IMR-90 (cell line): ENCODE measurements at regions not wholly inside any gene's neighbourhood (a gene's known extent, or its start where the extent isn't known, plus 50 kb on each side); places are given as distances from the start of the nearest gene placed in this dataset.

Source experiments
- ATAC-seq: fragments of 200-7000 bp; cut with Tn5 transposase; 2 replicates; pipeline ENCODE4 v1.9.1; 2020; ENCODE audit warnings: low read depth, mild to moderate bottlenecking, moderate library complexity
- BruUV-seq: library from RNA; stranded (reverse); fragments of 400-500 nt; replicated peaks from 2 replicates; lab custom pipeline; 2021; lab: Mats Ljungman, UMichigan
- CTCF ChIA-PET: fragments of 300-600 bp; formaldehyde crosslinking; extraction: SDS; loops from one replicate; lab custom pipeline; 2021; ENCODE audit warnings: antibody characterized with exemption; lab: Yijun Ruan, JAX
- POLR2A ChIA-PET: fragments of 300-600 bp; sonication (Branson Sonifier 250); formaldehyde crosslinking; loops from one replicate; lab custom pipeline; 2022; ENCODE audit warnings: antibody characterized with exemption; ENCODE audit not compliant: unreplicated experiment; lab: Charles Lee
- DNase-seq: peaks from one replicate; pipeline ENCODE4 v3.0.0; 2013
- H2AFZ ChIP-seq: replicated peaks from 2 replicates; pipeline ENCODE3; 2013; ENCODE audit warnings: low read length, mild to moderate bottlenecking; ENCODE audit not compliant: poor library complexity
- H2AK5ac ChIP-seq: 2 replicates; pipeline ENCODE4 v1.6.1; 2013; ENCODE audit warnings: low read depth, low read length, inconsistent platforms
- H2AK9ac ChIP-seq: replicated peaks from 2 replicates; pipeline ENCODE3; 2013; ENCODE audit warnings: mild to moderate bottlenecking, low read depth, low read length, moderate library complexity; ENCODE audit not compliant: poor library complexity
- H2BK120ac ChIP-seq: 2 replicates; pipeline ENCODE4 v1.6.1; 2013; ENCODE audit warnings: low read depth, low read length, inconsistent platforms
- H2BK15ac ChIP-seq: 3 replicates; pipeline ENCODE4 v1.6.1; 2013; ENCODE audit warnings: low read depth, low read length, inconsistent platforms
- H2BK20ac ChIP-seq: 2 replicates; pipeline ENCODE4 v1.6.1; 2013; ENCODE audit warnings: low read depth, mild to moderate bottlenecking, inconsistent platforms, low read length, moderate library complexity
- H2BK5ac ChIP-seq: 2 replicates; pipeline ENCODE4 v1.6.1; 2013; ENCODE audit warnings: mild to moderate bottlenecking, low read depth, low read length, inconsistent platforms; ENCODE audit not compliant: poor library complexity, severe bottlenecking
- H3K14ac ChIP-seq: replicated peaks from 2 replicates; pipeline ENCODE4 v1.6.1; 2013; ENCODE audit warnings: low read depth, low read length, inconsistent platforms
- H3K18ac ChIP-seq: 2 replicates; pipeline ENCODE4 v1.6.1; 2013; ENCODE audit warnings: low read depth, low read length, control low read depth
- H3K23ac ChIP-seq: 2 replicates; pipeline ENCODE4 v1.6.1; 2013; ENCODE audit warnings: low read depth, low read length, inconsistent platforms
- H3K27ac ChIP-seq: 2 replicates; pipeline ENCODE4 v1.5.1; 2013; ENCODE audit warnings: mild to moderate bottlenecking, control low read depth, low read length; ENCODE audit not compliant: insufficient read depth
- H3K27me3 ChIP-seq: 2 replicates; pipeline ENCODE4 v1.6.1; 2013; ENCODE audit warnings: low read length; ENCODE audit not compliant: control insufficient read depth, insufficient read depth
- H3K36me3 ChIP-seq: 2 replicates; pipeline ENCODE4 v1.6.1; 2013; ENCODE audit warnings: low read length, mixed read lengths; ENCODE audit not compliant: control insufficient read depth, insufficient read depth
- H3K4ac ChIP-seq: 2 replicates; pipeline ENCODE4 v1.6.1; 2013; ENCODE audit warnings: low read depth, low read length, inconsistent platforms
- H3K4me1 ChIP-seq: 2 replicates; pipeline ENCODE4 v1.6.1; 2013; ENCODE audit warnings: low read length, mixed read lengths; ENCODE audit not compliant: control insufficient read depth, insufficient read depth
- H3K4me2 ChIP-seq: 2 replicates; pipeline ENCODE4 v1.6.1; 2013; ENCODE audit warnings: low read depth, mild to moderate bottlenecking, control low read depth, low read length, moderate library complexity
- H3K4me3 ChIP-seq: 2 replicates; pipeline ENCODE4 v1.5.1; 2013; ENCODE audit warnings: low read depth, mild to moderate bottlenecking, control low read depth, low read length, moderate library complexity; ENCODE audit not compliant: insufficient read depth
- H3K56ac ChIP-seq: 2 replicates; pipeline ENCODE4 v1.6.1; 2013; ENCODE audit warnings: low read length, inconsistent platforms; ENCODE audit not compliant: insufficient read depth; ENCODE audit errors: extremely low read depth
- H3K79me1 ChIP-seq, 2 experiments: 2 replicates each; pipeline ENCODE4 v1.6.1; 2013; ENCODE audit warnings: low read length in 2 of 2, inconsistent platforms in 1 of 2, low read depth in 1 of 2
- H3K9ac ChIP-seq: 2 replicates; pipeline ENCODE4 v1.6.1; 2013; ENCODE audit warnings: low read depth, low read length, control low read depth
- H3K9me1 ChIP-seq: 2 replicates; pipeline ENCODE4 v1.6.1; 2013; ENCODE audit warnings: low read length, inconsistent platforms; ENCODE audit not compliant: insufficient read depth
- H3K9me3 ChIP-seq: 2 replicates; pipeline ENCODE4 v1.6.1; 2013; ENCODE audit warnings: low read length; ENCODE audit not compliant: control insufficient read depth, insufficient read depth
- H4K20me1 ChIP-seq: 2 replicates; pipeline ENCODE4 v1.6.1; 2013; ENCODE audit warnings: low read length, inconsistent platforms; ENCODE audit not compliant: insufficient read depth
- H4K5ac ChIP-seq: 2 replicates; pipeline ENCODE4 v1.6.1; 2013; ENCODE audit warnings: mild to moderate bottlenecking, low read depth, low read length, control low read depth
- H4K8ac ChIP-seq, 2 experiments: 2 replicates each; pipeline ENCODE4 v1.6.1; 2013; ENCODE audit warnings: low read depth in 2 of 2, low read length in 2 of 2, control low read depth in 1 of 2, inconsistent platforms in 1 of 2
- H4K91ac ChIP-seq: 2 replicates; pipeline ENCODE4 v1.6.1; 2013; ENCODE audit warnings: low read depth, low read length, inconsistent platforms; ENCODE audit not compliant: insufficient read depth
- BHLHE40 ChIP-seq: fragments of 150-350 bp; IDR thresholded peaks from 2 replicates; pipeline ENCODE4 v1.6.1; 2016; ENCODE audit warnings: mild to moderate bottlenecking, low read depth, low read length
- CEBPB ChIP-seq: IDR thresholded peaks from 2 replicates; pipeline ENCODE4 v1.6.1; 2012; ENCODE audit warnings: low read depth, low read length, improper control_type of control experiment
- CHD1 ChIP-seq: IDR thresholded peaks from 2 replicates; pipeline ENCODE4 v1.6.1; 2012; ENCODE audit warnings: low read depth, low read length, improper control_type of control experiment
- FOS ChIP-seq: fragments of 150-350 bp; IDR thresholded peaks from 2 replicates; pipeline ENCODE4 v1.6.1; 2016; ENCODE audit warnings: low read depth, low read length
- MAFK ChIP-seq: IDR thresholded peaks from 2 replicates; pipeline ENCODE4 v1.6.1; 2012; ENCODE audit warnings: low read depth, low read length, improper control_type of control experiment
- MAZ ChIP-seq: IDR thresholded peaks from 2 replicates; pipeline ENCODE4 v1.6.1; 2012; ENCODE audit warnings: low read depth, mild to moderate bottlenecking, low read length, improper control_type of control experiment, moderate library complexity, borderline replicate concordance
- MXI1 ChIP-seq: IDR thresholded peaks from 2 replicates; pipeline ENCODE4 v1.6.1; 2012; ENCODE audit warnings: low read depth, mild to moderate bottlenecking, low read length, moderate library complexity, borderline replicate concordance
- NFE2L2 ChIP-seq: fragments of 150-350 bp; IDR thresholded peaks from 2 replicates; pipeline ENCODE4 v1.6.1; 2016; ENCODE audit warnings: low read depth, mild to moderate bottlenecking, low read length
- POLR2A ChIP-seq: IDR thresholded peaks from 2 replicates; pipeline ENCODE4 v1.6.1; 2012; ENCODE audit warnings: mild to moderate bottlenecking, low read depth, low read length
- RAD21 ChIP-seq: IDR thresholded peaks from 2 replicates; pipeline ENCODE4 v1.6.1; 2012; ENCODE audit warnings: low read length, improper control_type of control experiment
- RCOR1 ChIP-seq: IDR thresholded peaks from 2 replicates; pipeline ENCODE4 v1.6.1; 2012; ENCODE audit warnings: mild to moderate bottlenecking, low read length, improper control_type of control experiment; ENCODE audit not compliant: insufficient replicate concordance
- RFX5 ChIP-seq: IDR thresholded peaks from 2 replicates; pipeline ENCODE4 v1.8.0; 2012; ENCODE audit warnings: low read depth, mild to moderate bottlenecking, low read length, moderate library complexity
- SMC3 ChIP-seq: fragments of 150-350 bp; IDR thresholded peaks from 2 replicates; pipeline ENCODE4 v1.6.1; 2016; ENCODE audit warnings: low read depth, mild to moderate bottlenecking, antibody characterized with exemption, low read length, moderate library complexity
- dilution Hi-C: fragments of 300-500 bp; cut with HindIII; formaldehyde crosslinking; loops from one replicate; pipeline ENCODE4 v1.14.3; 2018; ENCODE audit warnings: low sequenced_read_pairs; ENCODE audit not compliant: unreplicated experiment
- in situ Hi-C: fragments of 300-500 bp; cut with MboI; formaldehyde crosslinking; loops from 3 replicates; pipeline ENCODE4 v1.14.3; 2019; ENCODE audit warnings: low sequenced_read_pairs, inconsistent platforms, mixed read lengths
- intact Hi-C: fragments of 100-400 bp; cut with micrococcal nuclease; formaldehyde crosslinking; loops from 2 replicates; pipeline ENCODE4 v1.10.0; 2022
- TF ChIP-seq, protein P1 (sequence below): fragments of 150-350 bp; IDR thresholded peaks from 2 replicates; pipeline ENCODE4 v1.6.1; 2016; ENCODE audit warnings: low read depth, mild to moderate bottlenecking, low read length, moderate library complexity, borderline replicate concordance
- TF ChIP-seq, protein P2 (sequence below): conservative IDR thresholded peaks from 2 replicates; pipeline ENCODE4 v1.5.1; 2012; ENCODE audit warnings: mild to moderate bottlenecking, low read depth, low read length, improper control_type of control experiment
- TF ChIP-seq, protein P3 (sequence below): fragments of 150-350 bp; IDR thresholded peaks from 2 replicates; pipeline ENCODE4 v1.6.1; 2017; ENCODE audit warnings: mild to moderate bottlenecking, antibody characterized with exemption, low read length, low read depth

DNA sequence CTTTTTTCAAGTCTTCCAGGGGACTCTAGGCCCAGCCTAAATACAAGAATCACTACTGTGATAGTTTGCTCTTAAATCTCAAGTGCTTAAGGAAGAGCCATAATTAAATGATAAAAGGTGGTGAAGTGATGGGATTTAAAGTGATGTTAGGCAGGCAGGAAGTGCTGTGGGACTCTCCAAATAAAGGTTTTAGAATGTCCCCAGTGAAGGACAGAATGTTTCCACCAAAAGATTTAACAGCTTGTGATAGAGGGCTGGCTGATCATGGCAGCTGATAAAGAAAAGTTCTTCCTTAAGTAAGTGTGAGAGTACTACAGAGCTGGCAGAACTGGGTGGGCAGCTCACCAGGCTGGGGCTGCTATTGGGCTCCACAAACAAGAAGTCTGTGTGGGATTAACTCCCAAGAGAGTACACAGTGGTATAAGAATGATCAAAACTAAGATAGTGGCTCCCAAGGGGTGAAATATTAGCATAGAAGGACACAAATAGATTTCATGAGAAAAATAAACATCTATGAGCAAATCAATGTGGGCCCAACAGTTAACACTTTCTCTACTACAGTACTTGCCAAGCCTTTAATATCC, 637.2 kb upstream of the CPEB2 start:
- Histone ChIP-seq H3K79me1 (no peaks in the 10 kb centered on the region), H2AFZ (no peak overlapping the region), H3K4me1 (no peaks in the 10 kb centered on the region), H3K18ac (no peak overlapping the region), H2BK15ac (no peak overlapping the region), H3K36me3 (no peaks in the 10 kb centered on the region), H3K4ac (no peak overlapping the region), H3K27me3 (no peaks in the 10 kb centered on the region), H3K4me3 (no peak overlapping the region), H3K9me3 (no peaks in the 10 kb centered on the region), H4K20me1 (no peaks in the 10 kb centered on the region), H2BK120ac (no peak overlapping the region), H3K9me1 (no peaks in the 10 kb centered on the region), H2BK20ac (no peak overlapping the region), H3K23ac (no peak overlapping the region), H4K8ac (no peak overlapping the region), H2AK5ac (no peak overlapping the region), H2BK5ac (no peak overlapping the region), H3K56ac (no peak overlapping the region), H3K14ac (no peak overlapping the region), H4K91ac (no peak overlapping the region), H3K27ac (no peak overlapping the region), H3K9ac (no peak overlapping the region), H4K5ac (no peak overlapping the region), H3K4me2 (no peak overlapping the region), H2AK9ac (no peak overlapping the region)
- ATAC-seq (no peak), DNase-seq (no peak)
- no peak for TF ChIP-seq CEBPB
- no peak for TF ChIP-seq RFX5
- TF ChIP-seq RCOR1: no peak
- TF ChIP-seq POLR2A: no peak
- TF ChIP-seq, protein P1, sequence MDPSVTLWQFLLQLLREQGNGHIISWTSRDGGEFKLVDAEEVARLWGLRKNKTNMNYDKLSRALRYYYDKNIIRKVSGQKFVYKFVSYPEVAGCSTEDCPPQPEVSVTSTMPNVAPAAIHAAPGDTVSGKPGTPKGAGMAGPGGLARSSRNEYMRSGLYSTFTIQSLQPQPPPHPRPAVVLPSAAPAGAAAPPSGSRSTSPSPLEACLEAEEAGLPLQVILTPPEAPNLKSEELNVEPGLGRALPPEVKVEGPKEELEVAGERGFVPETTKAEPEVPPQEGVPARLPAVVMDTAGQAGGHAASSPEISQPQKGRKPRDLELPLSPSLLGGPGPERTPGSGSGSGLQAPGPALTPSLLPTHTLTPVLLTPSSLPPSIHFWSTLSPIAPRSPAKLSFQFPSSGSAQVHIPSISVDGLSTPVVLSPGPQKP: no peak
- TF ChIP-seq CHD1: no peak
- no peak for TF ChIP-seq MAZ
- TF ChIP-seq SMC3: no peak
- no peak for TF ChIP-seq BHLHE40
- TF ChIP-seq RAD21: no peak
- TF ChIP-seq, protein P2, sequence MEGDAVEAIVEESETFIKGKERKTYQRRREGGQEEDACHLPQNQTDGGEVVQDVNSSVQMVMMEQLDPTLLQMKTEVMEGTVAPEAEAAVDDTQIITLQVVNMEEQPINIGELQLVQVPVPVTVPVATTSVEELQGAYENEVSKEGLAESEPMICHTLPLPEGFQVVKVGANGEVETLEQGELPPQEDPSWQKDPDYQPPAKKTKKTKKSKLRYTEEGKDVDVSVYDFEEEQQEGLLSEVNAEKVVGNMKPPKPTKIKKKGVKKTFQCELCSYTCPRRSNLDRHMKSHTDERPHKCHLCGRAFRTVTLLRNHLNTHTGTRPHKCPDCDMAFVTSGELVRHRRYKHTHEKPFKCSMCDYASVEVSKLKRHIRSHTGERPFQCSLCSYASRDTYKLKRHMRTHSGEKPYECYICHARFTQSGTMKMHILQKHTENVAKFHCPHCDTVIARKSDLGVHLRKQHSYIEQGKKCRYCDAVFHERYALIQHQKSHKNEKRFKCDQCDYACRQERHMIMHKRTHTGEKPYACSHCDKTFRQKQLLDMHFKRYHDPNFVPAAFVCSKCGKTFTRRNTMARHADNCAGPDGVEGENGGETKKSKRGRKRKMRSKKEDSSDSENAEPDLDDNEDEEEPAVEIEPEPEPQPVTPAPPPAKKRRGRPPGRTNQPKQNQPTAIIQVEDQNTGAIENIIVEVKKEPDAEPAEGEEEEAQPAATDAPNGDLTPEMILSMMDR: no peak
- TF ChIP-seq, protein P3, sequence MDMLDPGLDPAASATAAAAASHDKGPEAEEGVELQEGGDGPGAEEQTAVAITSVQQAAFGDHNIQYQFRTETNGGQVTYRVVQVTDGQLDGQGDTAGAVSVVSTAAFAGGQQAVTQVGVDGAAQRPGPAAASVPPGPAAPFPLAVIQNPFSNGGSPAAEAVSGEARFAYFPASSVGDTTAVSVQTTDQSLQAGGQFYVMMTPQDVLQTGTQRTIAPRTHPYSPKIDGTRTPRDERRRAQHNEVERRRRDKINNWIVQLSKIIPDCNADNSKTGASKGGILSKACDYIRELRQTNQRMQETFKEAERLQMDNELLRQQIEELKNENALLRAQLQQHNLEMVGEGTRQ: no peak
- TF ChIP-seq NFE2L2: no peak
- no peak for TF ChIP-seq FOS
- TF ChIP-seq MAFK: no peak
- no peak for TF ChIP-seq MXI1
- CTCF ChIA-PET: interaction anchor here (1.3 kb wide), 1 partner anchor 15 kb away, joined by 3 read pairs; no protein-coding TSS in a partner anchor
- POLR2A ChIA-PET: no interaction called here
- in situ Hi-C loops: no loop called here
- intact Hi-C loops: no loop called here
- dilution Hi-C loops: no loop called here
- BruUV-seq: no TSS peak
